ENCODE measurements at regions not wholly inside any gene's neighbourhood (a gene's known extent, or its start where the extent isn't known, plus 50 kb on each side); places are given as distances from the start of the nearest gene placed in this dataset.

GRCh38 chr4:81557306-81557705 is 85.6 kb upstream of the RASGEF1B start:
- Histone ChIP-seq H3K9ac (ENCODE audit: low read depth, low read length) (no peak overlapping the region), H3K4me1 (ENCODE audit: insufficient read depth, low read length) (peaks cover 18% of the 10 kb centered on the region; the same call in 1 of the 2 replicates), H3K4me3 (ENCODE audit: low read length) (no peak overlapping the region), H3K27me3 (ENCODE audit: insufficient read depth, low read length) (no peaks in the 10 kb centered on the region), H3K36me3 (ENCODE audit: insufficient read depth, low read depth, low read length) (no peaks in the 10 kb centered on the region), H3K27ac (ENCODE audit: low read length) (no peak overlapping the region), H3K9me3 (ENCODE audit: insufficient read depth, low read depth, low read length) (no peaks in the 10 kb centered on the region)

- Histone ChIP-seq H3K9me3 (ENCODE audit: insufficient read depth, low read depth, low read length) (no peaks in the 10 kb centered on the region), H3K4me3 (ENCODE audit: low read length) (no peak overlapping the region), H3K27ac (ENCODE audit: low read length) (no peak overlapping the region), H3K27me3 (ENCODE audit: insufficient read depth, low read length) (no peaks in the 10 kb centered on the region), H3K4me1 (ENCODE audit: insufficient read depth, low read length) (peaks cover 18% of the 10 kb centered on the region; the same call in 1 of the 2 replicates), H3K9ac (ENCODE audit: low read depth, low read length) (no peak overlapping the region; the same call in 1 of the 2 replicates), H3K36me3 (ENCODE audit: insufficient read depth, low read depth, low read length) (no peaks in the 10 kb centered on the region)
Observed at GRCh38 chr4:81555489-81555888, 83.8 kb upstream of the RASGEF1B start.

- no peaks in the 10 kb centered on the region for H3K9me3 ChIP-seq (ENCODE audit: insufficient read depth, low read depth, low read length)
- no peak overlapping the region for H3K9ac ChIP-seq (ENCODE audit: low read depth, low read length)
- no peaks in the 10 kb centered on the region for H3K36me3 ChIP-seq (ENCODE audit: insufficient read depth, low read depth, low read length)
- no peak overlapping the region for H3K27ac ChIP-seq (ENCODE audit: low read length)
- peaks cover 11% of the 10 kb centered on the region; the same call in 1 of the 2 replicates for H3K4me1 ChIP-seq (ENCODE audit: insufficient read depth, low read length)
- H3K4me3 ChIP-seq (ENCODE audit: low read length), result no peak overlapping the region
- no peaks in the 10 kb centered on the region for H3K27me3 ChIP-seq (ENCODE audit: insufficient read depth, low read length)
Observed at GRCh38 chr4:81552086-81552485, 80.4 kb upstream of the RASGEF1B start.

GRCh38 chr4:81550388-81550859 is 78.7 kb upstream of the RASGEF1B start:
- Histone ChIP-seq H3K36me3 (ENCODE audit: insufficient read depth, low read depth, low read length) (no peaks in the 10 kb centered on the region), H3K9me3 (ENCODE audit: insufficient read depth, low read depth, low read length) (no peaks in the 10 kb centered on the region), H3K4me3 (ENCODE audit: low read length) (no peak overlapping the region), H3K4me1 (ENCODE audit: insufficient read depth, low read length) (peaks cover 2% of the 10 kb centered on the region; the same call in 1 of the 2 replicates), H3K27me3 (ENCODE audit: insufficient read depth, low read length) (no peaks in the 10 kb centered on the region), H3K27ac (ENCODE audit: low read length) (no peak overlapping the region), H3K9ac (ENCODE audit: low read depth, low read length) (no peak overlapping the region)

GRCh38 chr4:81549984-81550383 is 78.3 kb upstream of the RASGEF1B start:
- no peaks in the 10 kb centered on the region for H3K27me3 ChIP-seq (ENCODE audit: insufficient read depth, low read length)
- H3K27ac ChIP-seq (ENCODE audit: low read length), result no peak overlapping the region
- no peak overlapping the region for H3K9ac ChIP-seq (ENCODE audit: low read depth, low read length)
- no peaks in the 10 kb centered on the region for H3K36me3 ChIP-seq (ENCODE audit: insufficient read depth, low read depth, low read length)
- H3K9me3 ChIP-seq (ENCODE audit: insufficient read depth, low read depth, low read length), result no peaks in the 10 kb centered on the region
- H3K4me1 ChIP-seq (ENCODE audit: insufficient read depth, low read length), result no peaks in the 10 kb centered on the region; the same call in 1 of the 2 replicates
- H3K4me3 ChIP-seq (ENCODE audit: low read length), result no peak overlapping the region

- Histone ChIP-seq H3K4me1 (ENCODE audit: insufficient read depth, low read length) (no peaks in the 10 kb centered on the region; the same call in 1 of the 2 replicates), H3K4me3 (ENCODE audit: low read length) (no peak overlapping the region), H3K27ac (ENCODE audit: low read length) (no peak overlapping the region)
Observed at GRCh38 chr4:81546777-81547176, 75.1 kb upstream of the RASGEF1B start.

GRCh38 chr4:81541161-81541945 is 69.6 kb upstream of the RASGEF1B start:
- Histone ChIP-seq H3K4me1 (ENCODE audit: insufficient read depth, low read length) (no peaks in the 10 kb centered on the region), H3K27ac (ENCODE audit: low read length) (no peak overlapping the region), H3K27me3 (ENCODE audit: insufficient read depth, low read length) (no peaks in the 10 kb centered on the region), H3K9ac (ENCODE audit: low read depth, low read length) (no peak overlapping the region), H3K36me3 (ENCODE audit: insufficient read depth, low read depth, low read length) (no peaks in the 10 kb centered on the region), H3K9me3 (ENCODE audit: insufficient read depth, low read depth, low read length) (no peaks in the 10 kb centered on the region), H3K4me3 (ENCODE audit: low read length) (no peak overlapping the region)

More at GRCh38 chr4:81546777-81547176, 75.1 kb upstream of the RASGEF1B start:
- Histone ChIP-seq H3K36me3 (ENCODE audit: insufficient read depth, low read depth, low read length) (no peaks in the 10 kb centered on the region), H3K27me3 (ENCODE audit: insufficient read depth, low read length) (no peaks in the 10 kb centered on the region), H3K9me3 (ENCODE audit: insufficient read depth, low read depth, low read length) (no peaks in the 10 kb centered on the region), H3K9ac (ENCODE audit: low read depth, low read length) (no peak overlapping the region)

- H3K27ac ChIP-seq (ENCODE audit: low read length), result no peak overlapping the region
- no peak overlapping the region for H3K9ac ChIP-seq (ENCODE audit: low read depth, low read length)
- H3K9me3 ChIP-seq (ENCODE audit: insufficient read depth, low read depth, low read length), result no peaks in the 10 kb centered on the region
- H3K36me3 ChIP-seq (ENCODE audit: insufficient read depth, low read depth, low read length), result no peaks in the 10 kb centered on the region
- H3K4me1 ChIP-seq (ENCODE audit: insufficient read depth, low read length), result no peaks in the 10 kb centered on the region
- no peak overlapping the region for H3K4me3 ChIP-seq (ENCODE audit: low read length)
- H3K27me3 ChIP-seq (ENCODE audit: insufficient read depth, low read length), result no peaks in the 10 kb centered on the region
Observed at GRCh38 chr4:81538716-81539427, 67.2 kb upstream of the RASGEF1B start.

GRCh38 chr4:81531410-81531809 is 59.7 kb upstream of the RASGEF1B start:
- no peaks in the 10 kb centered on the region for H3K36me3 ChIP-seq (ENCODE audit: insufficient read depth, low read depth, low read length)
- H3K9me3 ChIP-seq (ENCODE audit: insufficient read depth, low read depth, low read length), result no peaks in the 10 kb centered on the region
- H3K4me3 ChIP-seq (ENCODE audit: low read length), result no peak overlapping the region
- no peak overlapping the region for H3K27ac ChIP-seq (ENCODE audit: low read length)
- no peaks in the 10 kb centered on the region for H3K27me3 ChIP-seq (ENCODE audit: insufficient read depth, low read length)
- H3K4me1 ChIP-seq (ENCODE audit: insufficient read depth, low read length), result no peaks in the 10 kb centered on the region; the same call in 1 of the 2 replicates
- H3K9ac ChIP-seq (ENCODE audit: low read depth, low read length), result no peak overlapping the region

- Histone ChIP-seq H3K9ac (ENCODE audit: low read depth, low read length) (no peak overlapping the region), H3K36me3 (ENCODE audit: insufficient read depth, low read depth, low read length) (no peaks in the 10 kb centered on the region), H3K27ac (ENCODE audit: low read length) (no peak overlapping the region), H3K4me1 (ENCODE audit: insufficient read depth, low read length) (no peaks in the 10 kb centered on the region; the same call in 1 of the 2 replicates), H3K27me3 (ENCODE audit: insufficient read depth, low read length) (no peaks in the 10 kb centered on the region), H3K9me3 (ENCODE audit: insufficient read depth, low read depth, low read length) (no peaks in the 10 kb centered on the region), H3K4me3 (ENCODE audit: low read length) (no peak overlapping the region)
Observed at GRCh38 chr4:81528979-81529378, 57.3 kb upstream of the RASGEF1B start.

- no peak overlapping the region for H3K4me3 ChIP-seq (ENCODE audit: low read length)
- H3K27me3 ChIP-seq (ENCODE audit: insufficient read depth, low read length), result no peaks in the 10 kb centered on the region
- no peak overlapping the region for H3K9ac ChIP-seq (ENCODE audit: low read depth, low read length)
- H3K36me3 ChIP-seq (ENCODE audit: insufficient read depth, low read depth, low read length), result no peaks in the 10 kb centered on the region
- H3K9me3 ChIP-seq (ENCODE audit: insufficient read depth, low read depth, low read length), result no peaks in the 10 kb centered on the region
- H3K27ac ChIP-seq (ENCODE audit: low read length), result no peak overlapping the region
- H3K4me1 ChIP-seq (ENCODE audit: insufficient read depth, low read length), result no peaks in the 10 kb centered on the region; the same call in 1 of the 2 replicates
Observed at GRCh38 chr4:81528200-81528599, 56.5 kb upstream of the RASGEF1B start.

Measured in iPS-20b (cell line).